Gastroesophageal sphincter (tissue), 4 donors: ENCODE measurements at regions not wholly inside any gene's neighbourhood (a gene's known extent, or its start where the extent isn't known, plus 50 kb on each side); places are given as distances from the start of the nearest gene placed in this dataset.

Experiments used
- ATAC-seq: fragments of 150-250 bp; one replicate; pipeline ENCODE4 v1.9.1; 2016; ENCODE audit warnings: mild to moderate bottlenecking, moderate library complexity
- H3K27ac ChIP-seq, 4 donors: fragments of 200-600 bp; sonication (generic) in 3 of 4; 1 replicate in 3 of 4; 2 replicates in 1 of 4; pipeline ENCODE4 v1.5.1; 2016 to 2019
- H3K27me3 ChIP-seq: fragments of 200-600 bp; sonication (generic); one replicate; pipeline ENCODE4 v1.5.1; 2019
- H3K36me3 ChIP-seq, 2 donors: fragments of 200-600 bp; sonication (generic); one replicate each; pipeline ENCODE4 v1.5.1; 2019; ENCODE audit warnings: control low read depth in 1 of 2
- H3K4me1 ChIP-seq, 3 donors: fragments of 200-600 bp; sonication (generic); 1 replicate in 2 of 3; 2 replicates in 1 of 3; pipeline ENCODE4 v1.5.1; 2016 to 2019; ENCODE audit warnings: control low read depth in 2 of 3
- H3K4me3 ChIP-seq, 2 donors: fragments of 200-600 bp; sonication (generic); one replicate each; pipeline ENCODE4 v1.5.1; 2019; ENCODE audit warnings: mild to moderate bottlenecking in 1 of 2, moderate library complexity in 1 of 2
- H3K9me3 ChIP-seq, 3 donors: fragments of 200-600 bp; sonication (generic); one replicate each; pipeline ENCODE4 v1.5.1; 2017 to 2019; ENCODE audit warnings: control low read depth in 2 of 3
- EP300 ChIP-seq: sonication (generic); formaldehyde crosslinking; IDR thresholded peaks from one replicate; pipeline ENCODE4 v1.6.1; 2017; ENCODE audit warnings: antibody characterized with exemption, mild to moderate bottlenecking
- POLR2A ChIP-seq, 2 donors: fragments of 450-650 bp; IDR thresholded peaks; one replicate each; pipeline ENCODE4 v1.6.1; 2017; ENCODE audit warnings: antibody characterized with exemption in 2 of 2, mild to moderate bottlenecking in 2 of 2, moderate library complexity in 1 of 2
- POLR2AphosphoS5 ChIP-seq: sonication (generic); formaldehyde crosslinking; IDR thresholded peaks from one replicate; pipeline ENCODE4 v1.6.1; 2017; ENCODE audit warnings: antibody characterized with exemption
- WGBS, 2 donors: methylation state at CpG; one replicate each; pipeline ENCODE4 v1.1.5; 2018; ENCODE audit warnings: low coverage in 1 of 2; 5-methylcytosine and 5-hydroxymethylcytosine counted together
- TF ChIP-seq, protein P1 (sequence below), 4 experiments: fragments of 200-600 bp in 2 of 4; fragments of 450-650 bp in 2 of 4; sonication (generic) in 1 of 4; IDR thresholded peaks; one replicate each; pipeline ENCODE4 v1.5.1; 2017 to 2019; ENCODE audit warnings: antibody characterized with exemption in 4 of 4, mild to moderate bottlenecking in 2 of 4, moderate library complexity in 2 of 4

DNA sequence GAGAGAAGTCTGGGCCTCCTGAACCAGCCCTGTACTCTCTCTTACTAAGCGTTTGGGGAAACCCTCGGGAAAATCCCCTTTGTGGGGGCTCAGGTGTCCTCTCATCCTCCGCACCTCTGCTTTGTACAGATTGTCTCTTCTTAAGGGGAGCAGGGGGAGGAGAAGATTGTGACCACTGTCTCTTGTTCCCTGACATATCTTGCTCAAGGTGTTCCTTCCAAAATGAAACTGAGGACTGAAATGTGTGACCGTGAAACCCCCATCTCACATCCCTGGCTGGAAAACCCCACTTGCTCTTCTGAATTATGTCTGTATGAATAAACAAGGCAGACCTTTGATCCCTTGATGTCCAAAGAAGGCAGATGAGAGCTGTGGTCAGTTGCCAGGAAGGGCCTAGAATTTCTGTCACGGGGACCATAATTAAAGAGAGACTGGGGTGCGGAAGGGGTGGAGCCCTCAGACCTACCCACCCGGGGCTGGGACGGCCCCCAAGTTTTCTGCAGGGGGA is 369.8 kb downstream of the AACS start:
- Histone ChIP-seq H3K36me3 (no peaks in the 10 kb centered on the region), H3K4me3 (no peak overlapping the region), H3K27me3 (no peaks in the 10 kb centered on the region), H3K9me3 (no peaks in the 10 kb centered on the region), H3K4me1 (no peaks in the 10 kb centered on the region), H3K27ac (no peak overlapping the region)
- TF ChIP-seq, protein P1, sequence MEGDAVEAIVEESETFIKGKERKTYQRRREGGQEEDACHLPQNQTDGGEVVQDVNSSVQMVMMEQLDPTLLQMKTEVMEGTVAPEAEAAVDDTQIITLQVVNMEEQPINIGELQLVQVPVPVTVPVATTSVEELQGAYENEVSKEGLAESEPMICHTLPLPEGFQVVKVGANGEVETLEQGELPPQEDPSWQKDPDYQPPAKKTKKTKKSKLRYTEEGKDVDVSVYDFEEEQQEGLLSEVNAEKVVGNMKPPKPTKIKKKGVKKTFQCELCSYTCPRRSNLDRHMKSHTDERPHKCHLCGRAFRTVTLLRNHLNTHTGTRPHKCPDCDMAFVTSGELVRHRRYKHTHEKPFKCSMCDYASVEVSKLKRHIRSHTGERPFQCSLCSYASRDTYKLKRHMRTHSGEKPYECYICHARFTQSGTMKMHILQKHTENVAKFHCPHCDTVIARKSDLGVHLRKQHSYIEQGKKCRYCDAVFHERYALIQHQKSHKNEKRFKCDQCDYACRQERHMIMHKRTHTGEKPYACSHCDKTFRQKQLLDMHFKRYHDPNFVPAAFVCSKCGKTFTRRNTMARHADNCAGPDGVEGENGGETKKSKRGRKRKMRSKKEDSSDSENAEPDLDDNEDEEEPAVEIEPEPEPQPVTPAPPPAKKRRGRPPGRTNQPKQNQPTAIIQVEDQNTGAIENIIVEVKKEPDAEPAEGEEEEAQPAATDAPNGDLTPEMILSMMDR (IDR thresholded peaks at IDR 0.05) = no peak
- TF ChIP-seq EP300 (no peak), POLR2A (IDR thresholded peaks at IDR 0.05) (no peak), POLR2AphosphoS5 (no peak)
- ATAC-seq = no peak
- no CpG with 5 or more reads among the region's 8 CpGs for WGBS, 2 donors

DNA sequence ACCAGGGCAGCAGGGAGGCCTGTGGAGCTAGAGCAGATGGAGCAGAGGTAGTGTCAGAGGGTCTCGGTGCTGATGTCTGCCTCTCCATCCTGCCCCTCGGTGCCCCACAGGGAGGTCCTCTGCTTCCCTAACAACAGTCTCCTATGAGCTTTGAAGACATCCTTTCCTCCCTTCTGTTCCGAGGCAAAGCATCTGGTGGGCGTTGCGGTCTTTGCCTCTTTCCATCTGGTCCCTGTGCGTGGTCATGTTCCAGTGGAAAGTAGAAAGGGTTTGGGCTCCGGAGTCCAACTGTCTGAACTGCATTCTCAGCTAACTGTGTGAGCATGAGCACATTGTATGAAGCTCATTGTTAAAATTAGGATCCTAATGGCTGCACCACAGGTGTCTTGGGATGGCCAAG is 370.6 kb downstream of the AACS start:
- 86% methylated on average over 5 of the region's 7 CpGs; no CpG with 5 or more reads in 1 of the 2 donors for WGBS, 2 donors
- H3K36me3 ChIP-seq = no peaks in the 10 kb centered on the region
- no peak overlapping the region for H3K27ac ChIP-seq
- no peak for ATAC-seq
- H3K27me3 ChIP-seq = no peaks in the 10 kb centered on the region
- no peak for TF ChIP-seq POLR2AphosphoS5
- no peak for TF ChIP-seq POLR2A (IDR thresholded peaks at IDR 0.05)
- TF ChIP-seq, protein P1 (IDR thresholded peaks at IDR 0.05) = no peak
- TF ChIP-seq EP300 = no peak
- no peaks in the 10 kb centered on the region for H3K4me1 ChIP-seq
- H3K4me3 ChIP-seq = no peak overlapping the region
- H3K9me3 ChIP-seq = no peaks in the 10 kb centered on the region

DNA sequence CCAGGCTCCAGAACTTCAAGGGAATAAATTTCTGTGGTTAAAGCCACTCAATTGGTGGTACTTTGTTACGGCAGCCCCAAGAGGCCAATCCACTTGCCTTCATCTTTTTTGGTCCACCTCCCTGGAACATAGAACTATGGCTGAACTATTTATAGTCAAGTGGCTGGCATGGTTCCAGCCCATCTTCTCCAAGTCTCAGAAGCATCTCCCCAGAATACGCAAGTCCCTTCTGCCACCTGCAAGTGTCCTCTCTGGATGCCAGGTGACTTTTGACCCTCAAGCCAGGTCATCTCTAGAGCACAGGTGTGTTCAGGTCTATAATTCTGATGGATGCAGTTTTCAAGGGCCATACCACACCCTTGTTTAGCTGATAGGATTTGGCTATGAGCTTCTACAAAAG is 371.5 kb downstream of the AACS start:
- H3K27ac ChIP-seq = no peak overlapping the region
- no peak for TF ChIP-seq EP300
- TF ChIP-seq, protein P1 (IDR thresholded peaks at IDR 0.05) = no peak
- TF ChIP-seq POLR2AphosphoS5 = no peak
- TF ChIP-seq POLR2A (IDR thresholded peaks at IDR 0.05) = no peak
- no peak for ATAC-seq
- no peaks in the 10 kb centered on the region for H3K36me3 ChIP-seq
- no peaks in the 10 kb centered on the region for H3K4me1 ChIP-seq
- H3K27me3 ChIP-seq = no peaks in the 10 kb centered on the region
- no peak overlapping the region for H3K4me3 ChIP-seq
- WGBS, 2 donors = 65 to 67% methylated on average over 1 to 2 of the region's 2 CpGs
- H3K9me3 ChIP-seq = no peaks in the 10 kb centered on the region

DNA sequence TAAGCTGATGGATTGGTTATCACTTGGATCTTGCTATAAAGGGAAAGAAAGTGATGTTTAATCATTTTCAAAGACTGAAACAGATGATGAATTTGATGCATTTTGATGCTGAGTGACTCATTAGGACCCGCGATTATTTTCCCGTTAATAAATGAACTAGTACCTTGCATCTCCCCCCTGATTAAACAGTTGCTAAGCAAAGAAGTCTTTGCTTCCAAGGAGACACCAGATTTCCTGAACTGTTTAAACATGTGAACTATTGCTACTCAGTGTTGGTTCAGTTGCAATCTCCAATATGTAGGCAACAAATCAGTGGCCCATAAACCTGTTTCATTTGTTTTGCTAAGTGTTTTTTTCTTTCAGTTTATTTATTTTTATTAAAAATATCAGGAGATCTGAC is 375.2 kb downstream of the AACS start:
- ATAC-seq = no peak
- no peak overlapping the region for H3K4me3 ChIP-seq
- WGBS, 2 donors = 73 to 80% methylated on average over 3 of the region's 3 CpGs
- H3K9me3 ChIP-seq = peaks cover 0 to under 1% (median 0%) of the 10 kb centered on the region in 3 donors
- H3K27me3 ChIP-seq = no peaks in the 10 kb centered on the region
- TF ChIP-seq, protein P1 (IDR thresholded peaks at IDR 0.05) = no peak
- TF ChIP-seq POLR2AphosphoS5 (no peak), POLR2A (IDR thresholded peaks at IDR 0.05) (no peak), EP300 (no peak)
- H3K36me3 ChIP-seq = no peaks in the 10 kb centered on the region
- H3K27ac ChIP-seq = no peak overlapping the region
- H3K4me1 ChIP-seq = peaks cover 0 to 8% (median 0%) of the 10 kb centered on the region in 3 donors

DNA sequence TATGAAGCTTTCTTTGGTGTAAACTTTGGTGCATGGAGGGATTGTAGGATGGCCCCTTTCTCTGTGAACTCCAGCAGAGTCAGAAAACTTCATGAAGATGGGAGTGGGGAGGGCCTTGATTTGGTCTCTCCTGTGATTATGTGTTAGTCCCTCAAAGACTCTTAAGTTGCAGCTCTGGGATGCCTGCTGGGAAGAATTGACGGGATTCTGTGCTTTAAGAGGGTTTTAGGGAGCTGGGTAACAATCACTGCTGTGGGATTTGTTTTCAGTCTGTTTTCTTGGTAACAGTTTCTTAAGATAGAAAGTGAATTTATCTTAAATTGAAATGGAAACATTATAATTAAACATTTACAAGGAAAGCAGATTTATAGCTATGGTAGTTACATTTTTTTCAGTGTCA is 378.1 kb downstream of the AACS start:
- TF ChIP-seq POLR2A (IDR thresholded peaks at IDR 0.05) = no peak
- TF ChIP-seq, protein P1 (IDR thresholded peaks at IDR 0.05) = no peak
- peaks cover 0 to 5% (median 0%) of the 10 kb centered on the region in 3 donors for H3K9me3 ChIP-seq
- ATAC-seq = no peak

More for the DNA sequence above, 378.1 kb downstream of the AACS start:
- H3K36me3 ChIP-seq = no peaks in the 10 kb centered on the region
- no peak overlapping the region for H3K27ac ChIP-seq
- 24 to 29% methylated on average over 1 of the region's 1 CpG for whole genome bisulfite sequencing, 2 donors
- no peaks in the 10 kb centered on the region for H3K27me3 ChIP-seq
- H3K4me3 ChIP-seq = no peak overlapping the region
- peaks cover 0 to 8% (median 0%) of the 10 kb centered on the region in 3 donors for H3K4me1 ChIP-seq
